SU-DHL-6 (cell line): ENCODE measurements at regions not wholly inside any gene's neighbourhood (a gene's known extent, or its start where the extent isn't known, plus 50 kb on each side); places are given as distances from the start of the nearest gene placed in this dataset.

Experiments
- H2AFZ ChIP-seq: fragments of 200-600 bp; sonication (generic); 2 replicates; pipeline ENCODE4 v1.6.1; 2014; ENCODE audit warnings: low read depth, mild to moderate bottlenecking, moderate library complexity, mixed read lengths, antibody characterized with exemption, low read length; ENCODE audit not compliant: severe bottlenecking
- H3F3A ChIP-seq: fragments of 200-600 bp; shearing (Covaris generic); 2 replicates; pipeline ENCODE4 v1.6.0; 2016; ENCODE audit warnings: antibody characterized with exemption, mild to moderate bottlenecking; ENCODE audit not compliant: insufficient read depth
- H3K27ac ChIP-seq: fragments of 200-600 bp; sonication (generic); 2 replicates; pipeline ENCODE4 v1.5.1; 2016; ENCODE audit warnings: low read depth, mild to moderate bottlenecking, low read length, moderate library complexity, mixed read lengths
- H3K27me3 ChIP-seq: fragments of 200-600 bp; sonication (generic), shearing (Covaris generic); 2 replicates; pipeline ENCODE4 v1.6.0; 2014; ENCODE audit warnings: mild to moderate bottlenecking, low read length
- H3K36me3 ChIP-seq: fragments of 200-600 bp; sonication (generic); 2 replicates; pipeline ENCODE4 v1.6.1; 2014; ENCODE audit warnings: mild to moderate bottlenecking, low read length, mixed read lengths
- H3K4me2 ChIP-seq: fragments of 300-600, 200-600 bp; shearing (Covaris generic), sonication (generic); 2 replicates; pipeline ENCODE4 v1.6.0; 2014; ENCODE audit warnings: low read length, low read depth, mild to moderate bottlenecking; ENCODE audit not compliant: poor library complexity, severe bottlenecking
- H3K4me3 ChIP-seq: fragments of 200-600 bp; sonication (generic); 2 replicates; pipeline ENCODE4 v1.5.1; 2014; ENCODE audit warnings: antibody characterized with exemption, low read length, mild to moderate bottlenecking, mixed read lengths; ENCODE audit not compliant: insufficient read depth, poor library complexity, severe bottlenecking
- H3K79me2 ChIP-seq: fragments of 200-600 bp; sonication (generic); 2 replicates; pipeline ENCODE4 v1.6.1; 2014; ENCODE audit warnings: mild to moderate bottlenecking, low read length, moderate library complexity; ENCODE audit not compliant: insufficient read depth
- H3K9ac ChIP-seq: fragments of 200-600 bp; sonication (generic); 2 replicates; pipeline ENCODE4 v1.7.0; 2014; ENCODE audit warnings: mild to moderate bottlenecking, low read length
- H3K9me2 ChIP-seq: fragments of 200-600 bp; sonication (generic); replicated peaks from 2 replicates; pipeline ENCODE4 v1.6.1; 2014; ENCODE audit warnings: low read length; ENCODE audit not compliant: insufficient read depth
- H3K9me3 ChIP-seq: fragments of 200-600 bp; sonication (generic); 2 replicates; pipeline ENCODE4 v1.6.1; 2014; ENCODE audit warnings: low read length, mixed read lengths; ENCODE audit not compliant: insufficient read depth
- H4K20me1 ChIP-seq: fragments of 200-600 bp; sonication (generic); 2 replicates; pipeline ENCODE4 v1.6.1; 2014; ENCODE audit warnings: low read depth, mild to moderate bottlenecking, antibody characterized with exemption, low read length, moderate library complexity, mixed read lengths
- CTCF ChIP-seq: fragments of 200-600 bp; sonication (generic); IDR thresholded peaks from one replicate; pipeline ENCODE4 v1.5.1; 2017; ENCODE audit warnings: antibody characterized with exemption, mild to moderate bottlenecking, low read length, moderate library complexity; ENCODE audit not compliant: insufficient read depth, poor library complexity, severe bottlenecking
- EZH2phosphoT487 ChIP-seq: fragments of 200-600 bp; sonication (generic), shearing (Covaris generic); conservative IDR thresholded peaks from 2 replicates; pipeline ENCODE4 v1.6.1; 2018; ENCODE audit warnings: mild to moderate bottlenecking, antibody characterized with exemption, low read length, moderate library complexity, mixed read lengths

GRCh38 chr12:116474331-116474730 lies 84.8 kb upstream of the MAP1LC3B2 start:
- no peak for TF ChIP-seq EZH2phosphoT487
- no peak for TF ChIP-seq CTCF
- Histone ChIP-seq H3K4me3 (no peak overlapping the region), H3K9me3 (peaks cover 3% of the 10 kb centered on the region; the same call in 1 of the 2 replicates), H3K36me3 (no peaks in the 10 kb centered on the region), H4K20me1 (no peaks in the 10 kb centered on the region), H3K4me2 (no peak overlapping the region), H3K27me3 (no peaks in the 10 kb centered on the region), H3K79me2 (no peaks in the 10 kb centered on the region), H3K9ac (no peak overlapping the region), H3F3A (no peaks in the 10 kb centered on the region), H3K27ac (no peak overlapping the region), H3K9me2 (no peaks in the 10 kb centered on the region), H2AFZ (no peak overlapping the region)

GRCh38 chr12:116474899-116475298 lies 84.3 kb upstream of the MAP1LC3B2 start:
- H2AFZ ChIP-seq = no peak overlapping the region

GRCh38 chr12:116476227-116476822 lies 82.9 kb upstream of the MAP1LC3B2 start:
- no peak overlapping the region for H3K4me2 ChIP-seq
- H3K27me3 ChIP-seq = no peaks in the 10 kb centered on the region
- peaks cover 5% of the 10 kb centered on the region; the same call in 1 of the 2 replicates for H3K9me3 ChIP-seq
- TF ChIP-seq EZH2phosphoT487 = no peak
- TF ChIP-seq CTCF = no peak
- no peak overlapping the region for H2AFZ ChIP-seq
- no peaks in the 10 kb centered on the region for H3K9me2 ChIP-seq
- no peaks in the 10 kb centered on the region for H3K79me2 ChIP-seq
- no peaks in the 10 kb centered on the region for H3F3A ChIP-seq
- no peak overlapping the region for H3K4me3 ChIP-seq
- no peak overlapping the region for H3K27ac ChIP-seq
- H3K9ac ChIP-seq = no peak overlapping the region
- no peaks in the 10 kb centered on the region for H3K36me3 ChIP-seq
- no peaks in the 10 kb centered on the region for H4K20me1 ChIP-seq

More at GRCh38 chr12:116474899-116475298, 84.3 kb upstream of the MAP1LC3B2 start:
- Histone ChIP-seq H4K20me1 (no peaks in the 10 kb centered on the region), H3K79me2 (no peaks in the 10 kb centered on the region), H3K9me2 (no peaks in the 10 kb centered on the region), H3K27me3 (no peaks in the 10 kb centered on the region), H3K4me3 (no peak overlapping the region), H3F3A (no peaks in the 10 kb centered on the region), H3K27ac (no peak overlapping the region), H3K36me3 (no peaks in the 10 kb centered on the region), H3K4me2 (no peak overlapping the region), H3K9ac (no peak overlapping the region), H3K9me3 (peaks cover 5% of the 10 kb centered on the region; the same call in 1 of the 2 replicates)
- TF ChIP-seq EZH2phosphoT487 (no peak), CTCF (no peak)
